Uterus (tissue), 2 donors: ENCODE measurements at regions not wholly inside any gene's neighbourhood (a gene's known extent, or its start where the extent isn't known, plus 50 kb on each side); places are given as distances from the start of the nearest gene placed in this dataset.
"Not testable (repeated sequence)": the region's sequence is repeated elsewhere in the genome, so short reads cannot be mapped to it uniquely, and the experiment has no call there.

Experiments
- POLR2A ChIP-seq, 2 donors: fragments of 450-650 bp; IDR thresholded peaks; one replicate each; pipeline ENCODE4 v1.6.1; 2016; ENCODE audit warnings: antibody characterized with exemption in 2 of 2, mild to moderate bottlenecking in 1 of 2, moderate library complexity in 1 of 2
- TF ChIP-seq, protein P1 (sequence below), 4 experiments: fragments of 200-600 bp in 2 of 4; fragments of 450-650 bp in 2 of 4; sonication (generic) in 2 of 4; IDR thresholded peaks; one replicate each; pipeline ENCODE4 v1.5.1; 2016 to 2019; ENCODE audit warnings: antibody characterized with exemption in 4 of 4, mild to moderate bottlenecking in 2 of 4, moderate library complexity in 1 of 4

DNA sequence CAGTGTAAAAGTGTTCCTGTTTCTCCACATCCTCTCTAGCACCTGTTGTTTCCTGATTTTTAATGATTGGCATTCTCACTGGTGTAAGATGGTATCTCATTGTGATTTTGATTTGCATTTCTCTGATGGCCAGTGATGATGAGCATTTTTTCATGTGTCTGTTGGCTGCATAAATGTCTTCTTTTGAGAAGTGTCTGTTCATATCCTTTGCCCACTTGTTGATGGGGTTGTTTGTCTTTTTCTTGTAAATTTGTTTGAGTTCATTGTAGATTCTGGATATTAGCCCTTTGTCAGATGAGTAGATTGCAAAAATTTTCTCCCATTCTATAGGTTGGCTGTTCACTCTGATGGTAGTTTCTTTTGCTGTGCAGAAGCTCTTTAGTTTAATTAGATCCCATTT is 65.6 kb upstream of the IZUMO1R start:
- TF ChIP-seq, protein P1, sequence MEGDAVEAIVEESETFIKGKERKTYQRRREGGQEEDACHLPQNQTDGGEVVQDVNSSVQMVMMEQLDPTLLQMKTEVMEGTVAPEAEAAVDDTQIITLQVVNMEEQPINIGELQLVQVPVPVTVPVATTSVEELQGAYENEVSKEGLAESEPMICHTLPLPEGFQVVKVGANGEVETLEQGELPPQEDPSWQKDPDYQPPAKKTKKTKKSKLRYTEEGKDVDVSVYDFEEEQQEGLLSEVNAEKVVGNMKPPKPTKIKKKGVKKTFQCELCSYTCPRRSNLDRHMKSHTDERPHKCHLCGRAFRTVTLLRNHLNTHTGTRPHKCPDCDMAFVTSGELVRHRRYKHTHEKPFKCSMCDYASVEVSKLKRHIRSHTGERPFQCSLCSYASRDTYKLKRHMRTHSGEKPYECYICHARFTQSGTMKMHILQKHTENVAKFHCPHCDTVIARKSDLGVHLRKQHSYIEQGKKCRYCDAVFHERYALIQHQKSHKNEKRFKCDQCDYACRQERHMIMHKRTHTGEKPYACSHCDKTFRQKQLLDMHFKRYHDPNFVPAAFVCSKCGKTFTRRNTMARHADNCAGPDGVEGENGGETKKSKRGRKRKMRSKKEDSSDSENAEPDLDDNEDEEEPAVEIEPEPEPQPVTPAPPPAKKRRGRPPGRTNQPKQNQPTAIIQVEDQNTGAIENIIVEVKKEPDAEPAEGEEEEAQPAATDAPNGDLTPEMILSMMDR (IDR thresholded peaks at IDR 0.05): not testable (repeated sequence)
- TF ChIP-seq POLR2A (IDR thresholded peaks at IDR 0.05): not testable (repeated sequence)
